Endothelial cell of umbilical vein (primary cell): ENCODE measurements at regions not wholly inside any gene's neighbourhood (a gene's known extent, or its start where the extent isn't known, plus 50 kb on each side); places are given as distances from the start of the nearest gene placed in this dataset.

Experiments
- BruUV-seq: library from RNA; stranded (reverse); fragments of 400-500 nt; replicated peaks from 2 replicates; lab custom pipeline; 2021; lab: Mats Ljungman, UMichigan
- CTCF ChIA-PET: fragments of 300-600, 350-600 bp; sonication (Branson Sonifier 250); formaldehyde crosslinking; loops from one replicate; lab custom pipeline; 2021; ENCODE audit warnings: antibody characterized with exemption, inconsistent platforms; lab: Charles Lee
- POLR2A ChIA-PET: fragments of 300-600, 350-600 bp; sonication (Branson Sonifier 250); formaldehyde crosslinking; loops from one replicate; lab custom pipeline; 2021; ENCODE audit warnings: antibody characterized with exemption, inconsistent platforms; lab: Charles Lee
- DNase-seq: peaks from one replicate; pipeline ENCODE4 v3.0.0-alpha.2; 2011; ENCODE audit warnings: low read depth, low spot score
- FAIRE-seq: peaks from 2 replicates; lab custom pipeline; 2011; peaks lifted over from hg19 to GRCh38; lab: Jason Lieb, UNC
- H2AFZ ChIP-seq: 2 replicates; pipeline ENCODE4 v1.6.0; 2012; ENCODE audit warnings: low read depth, low read length, control low read depth, inconsistent platforms
- H3K27ac ChIP-seq: 2 replicates; pipeline ENCODE4 v1.5.1; 2011; ENCODE audit warnings: low read depth, mild to moderate bottlenecking, control low read depth, low read length, moderate library complexity; ENCODE audit not compliant: insufficient read depth
- H3K27me3 ChIP-seq, 2 experiments: 2 replicates each; pipeline versions ENCODE4 v1.6.0 to v1.6.1; 2011; ENCODE audit warnings: low read length in 2 of 2, mixed read lengths in 1 of 2; ENCODE audit not compliant: control insufficient read depth in 2 of 2, insufficient read depth in 2 of 2
- H3K36me3 ChIP-seq, 2 experiments: 2 replicates in 1 of 2; 3 replicates in 1 of 2; pipeline ENCODE4 v1.5.1; 2011; ENCODE audit warnings: low read length in 2 of 2, mild to moderate bottlenecking in 1 of 2, moderate library complexity in 1 of 2; ENCODE audit not compliant: control insufficient read depth in 2 of 2, insufficient read depth in 2 of 2; ENCODE audit errors: extremely low read depth in 1 of 2
- H3K4me1 ChIP-seq: 3 replicates; pipeline ENCODE4 v1.5.1; 2011; ENCODE audit warnings: mild to moderate bottlenecking, low read length; ENCODE audit not compliant: control insufficient read depth, insufficient read depth; ENCODE audit errors: extremely low read depth
- H3K4me2 ChIP-seq: 2 replicates; pipeline ENCODE4 v1.6.1; 2011; ENCODE audit warnings: low read length, control low read depth, mixed read lengths; ENCODE audit not compliant: insufficient read depth
- H3K4me3 ChIP-seq, 3 experiments: fragments of 200-600 bp in 1 of 3; sonication (generic), shearing (Covaris generic) in 1 of 3; replicated peaks in 1 of 3; 2 replicates each; pipeline ENCODE4 v1.5.1; 2011 to 2016; ENCODE audit warnings: control low read depth in 3 of 3, low read length in 3 of 3, mild to moderate bottlenecking in 2 of 3, inconsistent platforms in 1 of 3, low read depth in 1 of 3, moderate library complexity in 1 of 3; ENCODE audit not compliant: insufficient read depth in 1 of 3
- H3K79me2 ChIP-seq: 2 replicates; pipeline ENCODE4 v1.6.0; 2012; ENCODE audit warnings: low read length, inconsistent platforms; ENCODE audit not compliant: control insufficient read depth, insufficient read depth
- H3K9ac ChIP-seq: replicated peaks from 2 replicates; pipeline ENCODE3; 2011; ENCODE audit warnings: low read length, control low read depth; ENCODE audit not compliant: insufficient read depth; ENCODE audit errors: extremely low read depth
- H3K9me1 ChIP-seq: replicated peaks from 3 replicates; pipeline ENCODE4 v1.6.0; 2011; ENCODE audit warnings: mild to moderate bottlenecking, low read length; ENCODE audit not compliant: control insufficient read depth, insufficient read depth; ENCODE audit errors: extremely low read depth
- H3K9me3 ChIP-seq: replicated peaks from 2 replicates; pipeline ENCODE4 v1.5.1; 2012; ENCODE audit warnings: low read length, inconsistent platforms; ENCODE audit not compliant: control insufficient read depth, insufficient read depth
- H4K20me1 ChIP-seq: replicated peaks from 2 replicates; pipeline ENCODE3; 2011; ENCODE audit warnings: mild to moderate bottlenecking, low read length; ENCODE audit not compliant: control insufficient read depth, insufficient read depth; ENCODE audit errors: extremely low read depth
- CTCF ChIP-seq, 2 donors: IDR thresholded peaks; 1 replicate in 1 of 2; 2 replicates in 1 of 2; pipeline ENCODE4 v1.5.1; 2011; ENCODE audit warnings: low read length in 2 of 2, mild to moderate bottlenecking in 2 of 2, moderate library complexity in 2 of 2, control low read depth in 1 of 2, inconsistent platforms in 1 of 2, low read depth in 1 of 2; ENCODE audit not compliant: insufficient read depth in 1 of 2; ENCODE audit errors: extremely low read depth in 1 of 2
- EZH2 ChIP-seq: IDR thresholded peaks from 2 replicates; pipeline ENCODE4 v1.6.1; 2012; ENCODE audit warnings: borderline replicate concordance, low read depth, mild to moderate bottlenecking, moderate library complexity, low read length, inconsistent platforms; ENCODE audit not compliant: severe bottlenecking
- FOS ChIP-seq: IDR thresholded peaks from 2 replicates; pipeline ENCODE4 v1.6.1; 2011; ENCODE audit warnings: mild to moderate bottlenecking, low read length, moderate library complexity, borderline replicate concordance; ENCODE audit not compliant: insufficient read depth
- GATA2 ChIP-seq: IDR thresholded peaks from 2 replicates; pipeline ENCODE4 v1.7.0; 2011; ENCODE audit warnings: low read depth, mild to moderate bottlenecking, moderate library complexity, mixed read lengths, low read length; ENCODE audit not compliant: insufficient read length, insufficient read depth
- JUN ChIP-seq: IDR thresholded peaks from 2 replicates; pipeline ENCODE4 v1.6.1; 2011; ENCODE audit warnings: borderline replicate concordance, low read depth; ENCODE audit not compliant: insufficient read length, insufficient read depth
- MAX ChIP-seq: IDR thresholded peaks from 2 replicates; pipeline ENCODE4 v1.6.1; 2011; ENCODE audit not compliant: insufficient read depth, insufficient read length
- MYC ChIP-seq: IDR thresholded peaks from one replicate; pipeline ENCODE4 v1.6.1; 2011; ENCODE audit warnings: mild to moderate bottlenecking, low read depth, low read length
- POLR2A ChIP-seq: IDR thresholded peaks from 2 replicates; pipeline ENCODE4 v1.6.1; 2012; ENCODE audit warnings: low read depth, mild to moderate bottlenecking, control low read depth, low read length
- POLR2AphosphoS5 ChIP-seq: IDR thresholded peaks from 2 replicates; pipeline ENCODE4 v1.6.1; 2012; ENCODE audit warnings: low read depth, mild to moderate bottlenecking, control low read depth, low read length, moderate library complexity; ENCODE audit not compliant: insufficient read depth
- dilution Hi-C: fragments of 300-500 bp; cut with MboI; formaldehyde crosslinking; loops from one replicate; pipeline ENCODE4 v1.15.0; 2019; ENCODE audit warnings: low sequenced_read_pairs; ENCODE audit not compliant: extremely low pct_ligation_motif_present
- intact Hi-C: fragments of 100-400 bp; cut with micrococcal nuclease; formaldehyde crosslinking; loops from one replicate; pipeline ENCODE4 v1.10.0; 2022

GRCh38 chr6:126111327-126111726 is 125.0 kb downstream of the TRMT11 start:
- H3K36me3 ChIP-seq: no peaks in the 10 kb centered on the region
- DNase-seq (no peak), FAIRE-seq (no peak)
- H3K79me2 ChIP-seq: no peaks in the 10 kb centered on the region
- H3K9me1 ChIP-seq: no peaks in the 10 kb centered on the region
- H2AFZ ChIP-seq: no peak overlapping the region
- no peaks in the 10 kb centered on the region for H3K4me1 ChIP-seq
- BruUV-seq: no TSS peak
- no peak overlapping the region for H3K4me2 ChIP-seq
- ChIA-PET CTCF (no interaction called here), POLR2A (no interaction called here)
- no peak for TF ChIP-seq MYC
- no peak for TF ChIP-seq POLR2A
- TF ChIP-seq CTCF (IDR thresholded peaks at IDR 0.05; ENCODE audit: extremely low read depth in 1 of 2, insufficient read depth in 1 of 2, low read depth in 1 of 2, low read length in 2 of 2): no peak
- TF ChIP-seq FOS: no peak
- no peak for TF ChIP-seq GATA2
- TF ChIP-seq JUN: no peak
- no peak for TF ChIP-seq EZH2
- TF ChIP-seq MAX: no peak
- TF ChIP-seq POLR2AphosphoS5: no peak
- dilution Hi-C loops (no loop called here), intact Hi-C loops (no loop called here)
- no peak overlapping the region for H3K4me3 ChIP-seq
- no peaks in the 10 kb centered on the region for H4K20me1 ChIP-seq
- no peaks in the 10 kb centered on the region for H3K9me3 ChIP-seq
- H3K27me3 ChIP-seq: no peaks in the 10 kb centered on the region
- no peak overlapping the region for H3K9ac ChIP-seq
- no peak overlapping the region for H3K27ac ChIP-seq
